ENCODE measurements at regions not wholly inside any gene's neighbourhood (a gene's known extent, or its start where the extent isn't known, plus 50 kb on each side); places are given as distances from the start of the nearest gene placed in this dataset.

- ATAC-seq (ENCODE audit: insufficient number of reproducible peaks, low FRiP score, low read depth) (no peak), DNase-seq (ENCODE audit: low spot score) (no peak)
- Histone ChIP-seq H3K27me3 (replicated peaks; ENCODE audit: insufficient read depth) (no peaks in the 10 kb centered on the region), H3K27ac (no peak overlapping the region), H3K36me3 (no peaks in the 10 kb centered on the region), H3K9me3 (no peaks in the 10 kb centered on the region), H3K4me1 (ENCODE audit: control insufficient read depth in 1 of 2, low read depth in 2 of 2) (no peaks in the 10 kb centered on the region), H3K4me3 (no peak overlapping the region)
- no peak for TF ChIP-seq CTCF (IDR thresholded peaks at IDR 0.05)
These were observed 127.7 kb upstream of the KAZN start for GRCh38 chr1:14470802-14471201.

- Histone ChIP-seq H3K27ac (no peak overlapping the region), H3K36me3 (no peaks in the 10 kb centered on the region), H3K4me3 (no peak overlapping the region), H3K27me3 (replicated peaks; ENCODE audit: insufficient read depth) (no peaks in the 10 kb centered on the region), H3K4me1 (ENCODE audit: control insufficient read depth in 1 of 2, low read depth in 2 of 2) (no peaks in the 10 kb centered on the region), H3K9me3 (no peaks in the 10 kb centered on the region)
- no peak for DNase-seq (ENCODE audit: low spot score)
- no peak for ATAC-seq (ENCODE audit: insufficient number of reproducible peaks, low FRiP score, low read depth)
- no peak for TF ChIP-seq CTCF (IDR thresholded peaks at IDR 0.05)
These were observed 123.6 kb upstream of the KAZN start for GRCh38 chr1:14474856-14475255.

GRCh38 chr1:14476170-14476955 is 122.1 kb upstream of the KAZN start:
- TF ChIP-seq CTCF (IDR thresholded peaks at IDR 0.05): no peak
- ATAC-seq (ENCODE audit: insufficient number of reproducible peaks, low FRiP score, low read depth) (no peak), DNase-seq (ENCODE audit: low spot score) (no peak)
- Histone ChIP-seq H3K36me3 (no peaks in the 10 kb centered on the region), H3K4me1 (ENCODE audit: control insufficient read depth in 1 of 2, low read depth in 2 of 2) (no peaks in the 10 kb centered on the region), H3K4me3 (no peak overlapping the region), H3K27me3 (replicated peaks; ENCODE audit: insufficient read depth) (no peaks in the 10 kb centered on the region), H3K9me3 (no peaks in the 10 kb centered on the region), H3K27ac (no peak overlapping the region)

- Histone ChIP-seq H3K4me3 (no peak overlapping the region), H3K36me3 (no peaks in the 10 kb centered on the region), H3K27ac (no peak overlapping the region), H3K4me1 (ENCODE audit: control insufficient read depth in 1 of 2, low read depth in 2 of 2) (no peaks in the 10 kb centered on the region), H3K9me3 (no peaks in the 10 kb centered on the region), H3K27me3 (replicated peaks; ENCODE audit: insufficient read depth) (no peaks in the 10 kb centered on the region)
- DNase-seq (ENCODE audit: low spot score) (no peak), ATAC-seq (ENCODE audit: insufficient number of reproducible peaks, low FRiP score, low read depth) (no peak)
- no peak for TF ChIP-seq CTCF (IDR thresholded peaks at IDR 0.05)
These were observed 120.4 kb upstream of the KAZN start for GRCh38 chr1:14478120-14478519.

GRCh38 chr1:14479865-14480264 is 118.6 kb upstream of the KAZN start:
- Histone ChIP-seq H3K36me3 (no peaks in the 10 kb centered on the region), H3K9me3 (no peaks in the 10 kb centered on the region), H3K4me1 (ENCODE audit: control insufficient read depth in 1 of 2, low read depth in 2 of 2) (no peaks in the 10 kb centered on the region), H3K27me3 (replicated peaks; ENCODE audit: insufficient read depth) (no peaks in the 10 kb centered on the region), H3K4me3 (no peak overlapping the region), H3K27ac (no peak overlapping the region)
- DNase-seq (ENCODE audit: low spot score) (no peak), ATAC-seq (ENCODE audit: insufficient number of reproducible peaks, low FRiP score, low read depth) (no peak)
- TF ChIP-seq CTCF (IDR thresholded peaks at IDR 0.05): no peak
